CD4-positive, alpha-beta T cell treated with Interleukin-4 for 1 hour (primary cell): ENCODE measurements at regions not wholly inside any gene's neighbourhood (a gene's known extent, or its start where the extent isn't known, plus 50 kb on each side); places are given as distances from the start of the nearest gene placed in this dataset.

Experiments
- DNase-seq, 2 donors: peaks; one replicate each; pipeline ENCODE4 v3.0.0-alpha.2; 2020 to 2022

GRCh38 chr10:10366836-10367235, 650.8 kb upstream of the CELF2 start:
- no peak for DNase-seq

GRCh38 chr10:10367264-10367663, 650.4 kb upstream of the CELF2 start:
- DNase-seq: no peak

DNA sequence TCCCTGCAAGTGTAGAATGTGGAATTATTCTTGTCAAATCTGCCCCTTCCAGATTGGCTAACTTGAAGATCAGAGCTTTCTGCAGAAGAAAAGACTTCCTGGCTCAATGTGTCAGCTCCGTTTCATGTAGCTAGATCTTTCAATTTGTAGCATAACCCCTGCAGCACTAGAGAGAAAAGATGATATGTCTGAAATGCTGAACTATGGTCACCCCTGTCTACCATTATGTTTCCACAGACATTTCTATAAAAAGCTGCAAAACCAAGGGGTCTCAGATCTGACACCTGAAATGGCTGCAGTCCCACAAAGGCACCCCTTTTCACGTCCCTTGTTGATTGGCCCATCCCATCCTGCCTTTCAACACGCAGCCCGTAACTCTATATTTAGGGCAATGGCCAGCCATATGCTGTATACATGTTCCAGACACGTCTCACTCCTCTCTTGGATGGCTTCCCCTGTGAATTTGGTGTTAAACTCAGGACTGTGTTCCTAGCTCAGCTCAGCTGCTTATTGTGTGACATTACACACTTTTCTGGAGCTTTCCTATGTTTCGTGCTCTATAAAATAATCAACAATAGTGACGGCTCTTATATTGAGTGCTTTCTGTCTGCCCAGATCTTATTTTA, 648.6 kb upstream of the CELF2 start:
- DNase-seq: no peak

DNA sequence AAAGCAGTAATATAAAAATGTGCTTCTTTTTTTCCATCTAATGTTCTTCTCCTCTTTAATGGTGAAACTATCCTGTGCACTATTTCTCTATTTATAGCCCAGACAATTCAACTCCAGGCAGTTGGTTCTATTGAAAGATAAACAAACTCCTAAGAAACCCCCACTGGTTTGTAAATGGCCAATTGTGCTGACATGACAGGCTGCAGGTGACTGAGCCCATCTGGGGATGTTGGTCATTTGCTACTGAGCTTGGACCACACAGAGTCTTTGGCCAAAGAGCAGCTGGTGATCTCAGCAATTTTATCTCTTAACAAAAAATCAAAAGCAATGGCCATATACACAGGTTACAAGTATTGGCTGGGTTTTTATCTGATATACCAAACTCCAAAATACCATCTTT, 631.8 kb upstream of the CELF2 start:
- DNase-seq: no peak

DNA sequence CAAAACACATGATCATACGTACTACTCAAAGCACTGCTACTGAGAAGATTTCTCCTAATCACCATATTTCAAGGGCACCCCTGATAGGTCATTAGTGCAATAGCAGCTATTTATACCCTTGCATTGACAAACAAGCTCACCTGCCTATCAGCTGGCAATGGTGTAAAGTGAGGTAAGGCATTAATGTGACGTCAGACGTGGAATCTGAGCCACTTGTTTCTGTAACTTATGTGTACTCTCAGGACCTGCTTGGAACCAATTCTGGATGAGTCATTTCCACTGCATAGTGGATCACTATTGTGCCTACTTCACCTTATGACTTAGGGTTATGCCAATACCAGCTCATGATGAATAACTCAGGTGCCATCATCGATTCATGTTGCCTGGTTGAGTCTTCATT, 628.5 kb upstream of the CELF2 start:
- no peak for DNase-seq

- DNase-seq: no peak
Measured at GRCh38 chr10:10392511-10392910, 625.2 kb upstream of the CELF2 start.

- DNase-seq: no peak
Measured at GRCh38 chr10:10394933-10395658, 622.6 kb upstream of the CELF2 start.

DNA sequence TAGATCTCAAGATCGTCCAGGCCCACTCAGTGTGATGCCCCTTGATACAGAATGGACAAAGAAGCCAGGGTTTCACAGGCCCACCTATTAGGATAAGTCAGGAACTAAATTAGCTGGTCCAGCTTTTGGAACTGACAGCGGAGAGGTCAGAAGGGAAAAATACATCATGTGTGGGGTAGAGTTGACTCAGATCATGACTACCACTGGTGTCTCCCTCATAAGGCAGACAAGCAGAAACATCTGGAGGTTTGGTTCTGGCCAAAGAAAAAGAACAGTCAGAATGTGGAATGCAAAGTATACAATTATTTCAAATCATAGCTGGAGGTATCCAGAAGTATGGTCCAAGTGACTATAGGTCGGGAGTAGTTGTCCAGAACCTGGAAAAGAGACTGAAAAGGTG, 621.1 kb upstream of the CELF2 start:
- no peak for DNase-seq

DNA sequence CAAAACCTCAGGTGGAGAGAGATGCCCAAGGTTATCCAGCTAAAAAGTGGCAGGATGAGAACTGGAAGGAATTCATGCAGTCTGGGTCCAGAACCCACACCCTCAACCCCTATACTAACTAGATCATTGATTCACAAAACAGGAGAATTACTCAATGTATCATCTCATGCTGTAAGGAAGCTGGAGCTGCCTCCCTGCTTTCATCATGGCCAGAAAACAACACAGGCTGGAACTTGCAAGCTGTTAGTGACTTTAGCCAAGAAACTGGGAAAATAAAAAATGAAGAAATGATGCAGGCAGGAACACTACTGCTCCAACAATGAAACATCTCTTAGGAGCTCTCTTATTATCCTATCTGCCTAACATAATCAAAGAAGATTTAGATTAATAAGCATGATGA, 619.8 kb upstream of the CELF2 start:
- DNase-seq: no peak

DNA sequence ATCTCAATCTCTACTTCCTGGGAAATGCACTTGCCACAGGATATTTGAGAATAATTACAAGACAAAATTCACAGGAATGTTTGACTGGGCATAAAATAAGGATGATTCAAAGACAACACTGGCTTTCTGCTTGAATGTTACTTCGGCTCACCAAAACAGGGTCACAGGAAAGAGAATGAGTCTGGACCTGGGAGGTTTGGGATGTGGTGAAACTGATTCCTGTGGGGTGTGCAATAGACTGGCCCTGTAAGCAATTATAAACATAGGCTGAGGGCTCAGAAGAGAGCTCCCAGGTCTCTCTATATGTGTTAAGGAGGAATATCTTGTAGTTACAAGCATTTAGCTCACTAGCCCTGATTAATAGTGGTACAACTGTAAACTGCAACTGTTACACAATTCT, 613.9 kb upstream of the CELF2 start:
- DNase-seq: no peak

DNA sequence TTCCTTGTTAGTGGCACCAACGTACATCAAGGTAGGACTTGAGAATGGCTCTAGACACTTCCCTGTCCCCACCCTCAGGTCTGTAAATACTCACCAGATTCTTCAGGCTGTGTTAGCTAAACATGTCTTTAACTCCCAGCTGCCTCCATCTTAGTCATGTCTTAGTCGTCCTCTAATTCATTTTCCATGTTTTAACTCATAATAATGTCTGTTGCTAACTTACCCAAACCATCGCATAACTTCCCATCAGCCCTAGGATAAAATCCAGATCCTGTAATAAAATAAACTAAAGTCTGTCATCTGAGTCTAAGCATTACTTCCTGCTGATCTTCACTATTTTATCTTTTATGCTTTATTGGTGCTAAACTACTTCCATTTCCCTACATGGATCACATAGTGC, 600.0 kb upstream of the CELF2 start:
- DNase-seq: no peak

DNA sequence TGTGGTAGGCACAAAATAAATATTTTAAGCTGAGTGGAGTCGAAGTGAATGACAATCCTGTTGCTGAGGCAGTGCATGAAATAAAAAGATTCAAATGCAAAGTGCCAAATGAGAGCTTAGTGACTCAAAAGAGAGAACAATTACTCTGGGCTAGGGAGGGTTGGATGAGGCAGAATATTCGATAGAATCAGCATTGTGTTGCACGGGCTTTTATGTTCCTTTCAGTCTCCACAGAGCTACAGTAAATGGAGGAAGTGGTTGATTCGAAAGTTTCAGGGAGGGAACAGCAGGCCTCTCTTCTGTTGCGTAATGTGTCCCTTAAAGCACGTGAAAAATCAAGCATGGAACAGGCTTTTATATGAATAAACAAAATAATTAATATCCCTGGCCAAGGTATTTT, 599.3 kb upstream of the CELF2 start:
- DNase-seq: peak in 1 of 2 donors; percentile 2

DNA sequence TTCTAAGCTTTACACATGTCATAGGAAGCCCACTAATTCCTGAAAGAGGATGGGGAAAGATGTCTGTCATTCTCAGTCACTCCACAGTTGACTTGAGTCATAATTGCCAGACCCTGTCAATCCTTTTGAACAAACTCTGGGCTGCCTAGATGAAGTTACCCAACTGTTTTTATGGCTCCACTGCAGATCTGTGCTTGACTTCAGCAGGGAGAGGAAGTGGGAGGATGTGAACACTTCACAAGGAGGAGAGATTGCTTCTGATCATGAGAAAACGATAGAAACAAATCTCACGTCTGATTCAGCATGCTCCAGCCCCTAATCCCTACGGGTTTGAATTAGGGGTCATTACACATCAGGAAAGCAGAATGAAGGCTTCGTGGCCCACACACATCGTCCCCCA, 596.6 kb upstream of the CELF2 start:
- no peak for DNase-seq

DNA sequence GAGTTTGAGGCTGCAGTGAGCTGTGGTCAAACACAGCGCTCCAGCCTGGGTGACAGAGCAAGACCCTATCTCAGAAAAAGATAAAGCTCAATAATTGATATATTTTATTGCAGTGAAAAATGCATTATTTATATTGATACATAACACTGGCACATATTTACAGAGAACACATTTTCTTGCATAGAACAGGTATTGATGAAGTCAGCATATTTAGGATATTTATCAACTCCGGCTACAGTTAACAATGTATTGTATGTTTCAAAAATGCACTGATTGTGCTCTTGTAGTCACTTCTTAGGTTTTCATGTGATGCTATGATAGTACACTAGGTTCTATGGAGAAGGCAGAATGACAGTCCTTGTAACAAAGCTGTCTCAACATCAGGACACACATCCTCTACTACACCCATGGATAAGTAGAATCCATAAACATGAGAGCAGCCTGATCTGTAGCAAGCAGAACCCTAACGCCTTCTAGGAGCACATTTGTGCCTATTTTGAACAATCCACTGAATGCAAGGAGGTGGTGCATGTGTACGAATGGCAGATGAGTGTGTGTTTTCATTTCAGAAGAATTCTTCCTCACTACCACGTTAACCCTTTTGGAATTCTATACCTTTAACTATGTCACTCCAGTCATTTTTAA, 586.1 kb upstream of the CELF2 start:
- no peak for DNase-seq

DNA sequence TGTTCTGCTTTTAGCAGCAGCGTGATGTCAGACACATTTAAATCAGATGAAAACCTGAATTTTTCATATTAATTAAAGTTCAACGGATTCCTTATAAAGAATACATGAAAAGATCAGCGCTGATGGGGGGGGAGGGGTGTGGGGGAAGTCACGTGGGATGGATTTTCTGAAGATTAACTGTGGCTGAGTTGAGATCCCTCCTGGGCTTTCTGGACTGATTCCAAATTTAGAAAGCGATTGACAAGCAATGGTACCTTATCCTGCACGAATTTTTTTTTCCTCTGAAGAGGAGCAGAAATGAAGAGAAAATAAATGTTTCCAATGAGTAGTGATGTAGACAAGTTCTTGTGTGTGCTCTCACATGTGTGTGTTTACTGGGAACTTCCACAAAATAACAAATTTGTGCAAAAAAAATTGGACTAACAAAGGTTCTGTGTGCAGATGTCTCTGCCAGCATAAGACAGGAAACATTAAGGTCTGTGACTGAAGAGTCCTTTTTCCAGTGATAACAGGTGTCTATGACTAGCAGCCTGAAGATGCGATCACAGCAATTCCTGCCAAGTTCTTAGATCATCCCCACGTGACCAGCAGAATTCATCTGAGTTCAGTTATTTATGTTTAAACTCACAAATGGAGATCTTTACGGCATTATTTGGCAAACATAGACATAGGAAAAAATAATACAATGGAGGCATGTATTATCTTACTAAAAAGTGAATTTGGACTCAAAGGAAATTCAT, 585.2 kb upstream of the CELF2 start:
- no peak for DNase-seq

- no peak for DNase-seq
Measured at GRCh38 chr10:10434312-10434711, 583.4 kb upstream of the CELF2 start.

GRCh38 chr10:10437886-10438285, 579.8 kb upstream of the CELF2 start:
- no peak for DNase-seq

DNA sequence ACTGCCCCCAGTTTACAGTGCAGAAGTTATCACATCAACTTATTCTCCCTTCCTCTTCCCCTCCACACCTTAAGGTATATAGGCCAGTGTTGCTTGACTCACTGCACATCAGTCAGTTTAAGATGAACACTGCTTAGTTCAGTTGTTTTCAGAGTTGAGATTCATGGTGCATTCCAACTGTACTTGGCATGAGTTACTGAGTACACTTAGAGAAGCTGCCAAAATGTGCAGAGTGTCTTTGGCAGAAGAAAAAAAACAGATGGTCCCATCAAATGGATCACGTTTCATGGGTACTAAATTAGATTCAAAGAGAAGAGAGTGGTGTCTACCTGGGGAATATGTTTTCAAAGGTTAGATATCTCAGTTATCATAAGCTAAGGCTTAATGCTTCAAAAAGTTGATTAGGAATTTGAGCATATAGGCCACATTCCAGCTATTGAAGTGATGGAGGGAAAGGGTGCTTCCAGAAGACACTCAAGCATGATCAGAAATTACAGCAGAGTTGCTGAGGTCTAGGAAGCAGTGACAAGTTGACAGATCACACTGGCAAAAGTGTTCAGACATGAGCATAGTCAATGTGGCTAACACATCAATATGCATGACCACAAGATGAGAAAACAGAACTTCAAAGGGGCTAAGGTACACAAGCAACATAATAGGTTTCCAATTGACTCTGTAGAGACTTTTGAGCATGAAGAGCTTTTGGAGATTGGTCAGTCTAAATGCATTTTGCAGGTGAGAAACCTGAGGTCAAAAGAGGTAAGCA, 579.2 kb upstream of the CELF2 start:
- no peak for DNase-seq

DNA sequence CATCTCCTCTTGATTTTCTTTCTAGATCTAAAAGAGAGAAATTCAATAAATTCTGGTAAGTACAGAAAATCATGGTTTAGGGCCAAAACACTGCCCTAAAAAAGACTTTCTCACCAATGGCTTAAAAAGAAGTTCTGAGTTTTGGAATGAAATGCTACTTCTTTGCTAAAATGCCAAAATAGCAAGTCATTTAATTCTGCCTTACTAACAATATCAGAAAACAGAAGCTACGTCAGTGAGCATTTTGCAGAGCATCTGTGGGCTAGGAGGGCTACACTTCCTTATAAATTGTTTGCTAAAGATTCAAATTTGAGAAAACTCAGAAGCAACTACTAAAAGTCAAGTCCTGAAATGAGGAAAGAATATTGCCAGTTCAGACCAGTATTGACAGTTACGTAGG, 560.8 kb upstream of the CELF2 start:
- DNase-seq: no peak

DNA sequence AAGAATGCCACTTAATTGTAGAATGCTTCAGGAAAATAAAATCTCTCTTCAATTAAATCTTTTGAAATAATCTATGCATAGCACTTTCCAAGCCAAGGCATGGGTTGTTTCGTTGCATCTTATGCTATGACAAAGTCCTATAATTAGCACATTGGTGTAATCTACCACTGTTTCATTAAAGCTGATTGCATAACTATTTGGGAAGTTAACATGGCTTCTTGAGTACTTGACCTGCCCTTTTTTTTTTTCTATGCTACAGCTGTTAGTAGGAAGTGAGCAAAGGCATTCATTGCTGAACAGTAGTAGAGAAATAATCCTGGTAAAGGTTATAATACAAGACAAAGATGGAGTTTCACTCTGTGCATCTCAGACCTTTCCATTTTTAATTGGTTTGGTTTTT, 557.2 kb upstream of the CELF2 start:
- no peak for DNase-seq

DNA sequence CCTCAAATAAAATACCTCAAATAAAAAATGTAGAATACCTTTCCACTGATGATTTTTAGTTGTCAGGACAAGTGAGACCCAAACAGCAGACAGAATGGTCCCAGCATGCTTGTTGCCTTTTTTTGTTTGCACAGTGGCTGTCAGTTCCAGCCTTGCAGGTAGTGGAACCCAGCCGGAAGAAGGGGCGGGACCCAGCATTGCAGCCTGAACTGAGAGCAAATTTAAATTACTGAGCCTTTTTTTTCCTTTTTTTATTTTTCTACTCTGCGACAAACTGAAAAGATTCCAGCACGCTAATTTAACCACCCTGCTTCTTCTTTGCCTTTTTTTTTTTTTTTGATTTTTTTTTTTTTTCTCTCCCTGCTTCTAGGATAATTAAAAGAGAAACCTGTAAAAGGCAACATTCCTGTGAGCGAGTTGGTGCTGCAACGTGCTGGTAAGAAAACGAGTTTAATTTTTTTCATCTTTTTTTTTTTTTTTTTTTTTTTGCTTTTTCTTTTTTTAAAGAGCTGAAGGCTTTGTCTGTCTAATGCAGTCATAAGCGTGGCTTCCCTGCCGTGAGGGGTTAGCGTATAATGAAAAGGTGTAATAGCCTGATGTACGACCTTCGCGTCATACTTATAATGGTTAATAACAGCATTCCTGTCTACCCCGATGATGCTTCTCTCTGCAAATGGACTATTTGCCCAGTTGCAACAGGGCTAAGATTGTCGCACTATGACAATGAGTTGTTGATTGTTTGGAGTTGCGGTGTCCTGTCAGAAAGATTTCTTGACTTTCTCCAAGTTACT, 555.3 kb upstream of the CELF2 start:
- DNase-seq: no peak

DNA sequence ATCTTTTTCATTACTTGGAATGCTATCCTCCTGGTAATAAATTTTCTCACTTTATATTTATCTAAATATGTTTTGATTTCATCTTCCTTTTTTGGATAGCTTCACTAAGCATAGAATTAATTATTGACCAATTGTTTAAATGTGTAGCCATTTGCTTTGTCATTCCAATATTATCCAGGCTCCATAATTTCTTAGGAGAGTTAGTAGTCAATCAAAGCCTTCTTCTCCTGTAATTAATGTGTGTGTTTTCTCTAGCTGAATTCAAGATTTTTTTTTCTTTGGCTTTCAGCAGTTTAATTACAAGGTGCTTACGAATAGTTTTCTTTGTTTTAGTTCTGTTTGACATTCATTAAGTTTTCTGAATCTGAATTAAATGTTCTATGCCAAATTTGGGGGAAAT, 545.9 kb upstream of the CELF2 start:
- DNase-seq: no peak
